A549 (cell line): ENCODE measurements at regions not wholly inside any gene's neighbourhood (a gene's known extent, or its start where the extent isn't known, plus 50 kb on each side); places are given as distances from the start of the nearest gene placed in this dataset.

Experiments used
- ATAC-seq, 2 experiments: fragments of 200-7000 bp in 1 of 2; fragments of >200 bp in 1 of 2; cut with Nextera tagmentation in 1 of 2; cut with Tn5 transposase in 1 of 2; 3 replicates each; pipeline versions ENCODE4 v1.8.0 to v1.9.1; 2018 to 2020; ENCODE audit warnings: mild to moderate bottlenecking in 1 of 2, moderate library complexity in 1 of 2
- CTCF ChIA-PET: fragments of 300-600 bp; sonication (Branson Sonifier 250); formaldehyde crosslinking; extraction: SDS; loops from one replicate; lab custom pipeline; 2021; ENCODE audit warnings: antibody characterized with exemption, inconsistent platforms; lab: Yijun Ruan, JAX
- POLR2A ChIA-PET: fragments of 350-600 bp; formaldehyde crosslinking; extraction: SDS; loops from one replicate; lab custom pipeline; 2021; ENCODE audit warnings: antibody characterized with exemption, inconsistent platforms; lab: Yijun Ruan, JAX
- DNase-seq, 2 experiments: peaks; one replicate each; pipeline versions ENCODE4 v3.0.0 to v3.0.0-alpha.2; 2011 to 2016; ENCODE audit warnings: low read depth in 1 of 2, low spot score in 1 of 2
- FAIRE-seq: peaks from 2 replicates; lab custom pipeline; 2011; peaks lifted over from hg19 to GRCh38; lab: Jason Lieb, UNC
- H3K27ac ChIP-seq, 2 experiments: fragments of >200 bp; sonication (Bioruptor Twin); formaldehyde crosslinking; 3 replicates each; pipeline ENCODE4 v1.5.1; 2016 to 2017
- H3K4me1 ChIP-seq: fragments of >200 bp; sonication (Bioruptor Twin); formaldehyde crosslinking; 3 replicates; pipeline ENCODE4 v1.6.1; 2016
- H3K4me2 ChIP-seq: fragments of >200 bp; sonication (Bioruptor Twin); formaldehyde crosslinking; 3 replicates; pipeline ENCODE4 v1.6.1; 2016
- H3K4me3 ChIP-seq: fragments of >200 bp; sonication (Bioruptor Twin); formaldehyde crosslinking; 3 replicates; pipeline ENCODE4 v1.5.1; 2016
- H3K9me3 ChIP-seq: fragments of >200 bp; sonication (Bioruptor Twin); formaldehyde crosslinking; 3 replicates; pipeline ENCODE4 v1.6.1; 2016
- BCL3 ChIP-seq: fragments of >200 bp; sonication (Bioruptor Twin); formaldehyde crosslinking; IDR thresholded peaks from 3 replicates; pipeline ENCODE4 v1.6.1; 2016
- CBX8 ChIP-seq: fragments of 200-600 bp; sonication (generic); IDR thresholded peaks from 2 replicates; pipeline ENCODE4 v1.6.1; 2016
- CEBPB ChIP-seq, 2 experiments: fragments of >200 bp in 1 of 2; sonication (Bioruptor Twin) in 1 of 2; formaldehyde crosslinking in 1 of 2; IDR thresholded peaks; 2 replicates each; pipeline ENCODE4 v1.6.1; 2012 to 2016
- E2F6 ChIP-seq: IDR thresholded peaks from 2 replicates; pipeline ENCODE4 v1.6.1; 2012; ENCODE audit warnings: low read depth, borderline replicate concordance
- EHMT2 ChIP-seq: fragments of 200-600 bp; sonication (generic); IDR thresholded peaks from 2 replicates; pipeline ENCODE4 v1.6.1; 2016; ENCODE audit warnings: antibody characterized with exemption, low read depth, mild to moderate bottlenecking, moderate library complexity
- EP300 ChIP-seq, 2 experiments: fragments of >200 bp; sonication (Bioruptor Twin); formaldehyde crosslinking; IDR thresholded peaks; 2 replicates in 1 of 2; 3 replicates in 1 of 2; pipeline ENCODE4 v1.6.1; 2016 to 2017
- HEYL ChIP-seq: fragments of 250-450 bp; sonication (Bioruptor Pico); IDR thresholded peaks from 2 replicates; pipeline ENCODE4 v1.8.0; 2021; ENCODE audit warnings: mild to moderate bottlenecking, moderate library complexity
- HOXA7 ChIP-seq: fragments of 250-450 bp; sonication (Bioruptor Pico); IDR thresholded peaks from 2 replicates; pipeline ENCODE4 v1.5.0; 2020; ENCODE audit warnings: mild to moderate bottlenecking, moderate library complexity
- KDM5A ChIP-seq: fragments of 200-600 bp; sonication (generic); IDR thresholded peaks from 2 replicates; pipeline ENCODE4 v1.6.1; 2016; ENCODE audit warnings: antibody characterized with exemption, mild to moderate bottlenecking
- NFE2L2 ChIP-seq: fragments of 150-350 bp; conservative IDR thresholded peaks from 2 replicates; pipeline ENCODE4 v1.6.1; 2014; ENCODE audit warnings: low read length
- NPAS2 ChIP-seq: fragments of 250-450 bp; sonication (Bioruptor Pico); IDR thresholded peaks from 2 replicates; pipeline ENCODE4 v1.8.0; 2022; ENCODE audit warnings: mild to moderate bottlenecking, moderate library complexity, borderline replicate concordance
- POLR2AphosphoS2 ChIP-seq: conservative IDR thresholded peaks from 2 replicates; pipeline ENCODE4 v1.6.1; 2012; ENCODE audit warnings: low read length, improper control_type of control experiment, inconsistent platforms
- RARB ChIP-seq: fragments of 250-450 bp; sonication (Bioruptor Pico); IDR thresholded peaks from 2 replicates; pipeline ENCODE4 v1.8.0; 2021; ENCODE audit warnings: mild to moderate bottlenecking, moderate library complexity
- ZC3H11A ChIP-seq: fragments of 450-650 bp; IDR thresholded peaks from 2 replicates; pipeline ENCODE4 v1.6.1; 2014; ENCODE audit warnings: antibody characterized with exemption, mild to moderate bottlenecking
- ZFP36 ChIP-seq: fragments of 450-650 bp; IDR thresholded peaks from 2 replicates; pipeline ENCODE4 v1.6.1; 2014; ENCODE audit warnings: borderline replicate concordance; ENCODE audit not compliant: partially characterized antibody
- ZNF302 ChIP-seq: fragments of 250-450 bp; sonication (Bioruptor Pico); IDR thresholded peaks from 2 replicates; pipeline ENCODE4 v1.9.0; 2021; ENCODE audit warnings: inconsistent platforms, mild to moderate bottlenecking, moderate library complexity
- WGBS: methylation state at CpG from one replicate; pipeline ENCODE4 v1.1.6; 2017; ENCODE audit errors: missing lambda C conversion rate; 5-methylcytosine and 5-hydroxymethylcytosine counted together
- small RNA-seq, 6 experiments: library from RNA; depleted of rRNA; stranded (forward); fragments of <200 nt; gene quantifications; one replicate each; pipeline ENCODE3, GENCODE V24; 2012
- TF ChIP-seq, protein P1 (sequence below): fragments of 150-350 bp; IDR thresholded peaks from 2 replicates; pipeline ENCODE4 v1.6.1; 2014; ENCODE audit warnings: low read depth, mild to moderate bottlenecking, low read length

GRCh38 chr21:38875694-38876492, 70.2 kb downstream of the ETS2 start:
- Histone ChIP-seq H3K4me1 (no peaks in the 10 kb centered on the region), H3K4me3 (no peak overlapping the region), H3K27ac (no peak overlapping the region), H3K4me2 (no peak overlapping the region), H3K9me3 (no peaks in the 10 kb centered on the region)
- ChIA-PET POLR2A (no interaction called here), CTCF (no interaction called here)
- TF ChIP-seq ZC3H11A: no peak
- TF ChIP-seq ZFP36: no peak
- TF ChIP-seq CBX8: no peak
- TF ChIP-seq RARB (CRISPR knock-in tag): no peak
- TF ChIP-seq HOXA7 (CRISPR knock-in tag): no peak
- TF ChIP-seq EHMT2: no peak
- no peak for TF ChIP-seq POLR2AphosphoS2
- no peak for TF ChIP-seq CEBPB (IDR thresholded peaks at IDR 0.05)
- no peak for TF ChIP-seq EP300 (IDR thresholded peaks at IDR 0.05)
- no peak for TF ChIP-seq E2F6
- no peak for TF ChIP-seq NPAS2 (CRISPR knock-in tag)
- TF ChIP-seq BCL3: no peak
- TF ChIP-seq, protein P1, sequence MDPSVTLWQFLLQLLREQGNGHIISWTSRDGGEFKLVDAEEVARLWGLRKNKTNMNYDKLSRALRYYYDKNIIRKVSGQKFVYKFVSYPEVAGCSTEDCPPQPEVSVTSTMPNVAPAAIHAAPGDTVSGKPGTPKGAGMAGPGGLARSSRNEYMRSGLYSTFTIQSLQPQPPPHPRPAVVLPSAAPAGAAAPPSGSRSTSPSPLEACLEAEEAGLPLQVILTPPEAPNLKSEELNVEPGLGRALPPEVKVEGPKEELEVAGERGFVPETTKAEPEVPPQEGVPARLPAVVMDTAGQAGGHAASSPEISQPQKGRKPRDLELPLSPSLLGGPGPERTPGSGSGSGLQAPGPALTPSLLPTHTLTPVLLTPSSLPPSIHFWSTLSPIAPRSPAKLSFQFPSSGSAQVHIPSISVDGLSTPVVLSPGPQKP: no peak
- no peak for TF ChIP-seq HEYL (CRISPR knock-in tag)
- no peak for TF ChIP-seq KDM5A
- TF ChIP-seq NFE2L2: no peak
- TF ChIP-seq ZNF302 (CRISPR knock-in tag): no peak
- WGBS: 62% methylated on average over 10 of the region's 10 CpGs
- DNase-seq (no peak), ATAC-seq (no peak), FAIRE-seq (no peak)

Small RNA genes lying in the stretch of these regions (small RNA-seq; reads per million reads assigned to genes)
- 0 reads per million in 6 experiments for gene RF00091
